NCI-H226 (cell line): ENCODE measurements at regions not wholly inside any gene's neighbourhood (a gene's known extent, or its start where the extent isn't known, plus 50 kb on each side); places are given as distances from the start of the nearest gene placed in this dataset.

Source experiments
- DNase-seq: peaks from one replicate; pipeline ENCODE4 v3.0.0-alpha.2; 2015

DNA sequence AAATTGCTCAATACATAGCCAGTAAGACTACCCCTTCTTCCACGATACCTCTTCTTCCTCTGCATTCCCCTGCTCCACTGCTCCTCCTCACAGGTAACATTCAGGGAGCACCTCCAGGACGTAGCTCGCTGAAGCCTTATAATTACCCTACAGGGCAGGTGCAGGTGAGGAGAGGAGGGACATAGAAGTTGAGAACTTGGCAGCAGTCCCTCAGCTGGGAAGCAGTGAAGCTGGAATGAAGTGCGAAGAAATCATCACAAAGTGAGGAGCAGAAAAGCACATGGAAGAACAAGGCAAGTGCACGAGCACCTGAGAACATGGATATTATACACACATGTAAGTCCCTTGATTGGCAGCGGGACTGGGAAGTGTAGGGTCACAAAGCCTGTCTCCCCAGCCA lies 118.2 kb downstream of the HSD17B3 start:
- no peak for DNase-seq

- DNase-seq, result no peak
Observed at GRCh38 chr9:96178153-96178552, 123.8 kb downstream of the HSD17B3 start.

- DNase-seq, result no peak
Observed at GRCh38 chr9:96177719-96178028, 124.3 kb downstream of the HSD17B3 start.

DNA sequence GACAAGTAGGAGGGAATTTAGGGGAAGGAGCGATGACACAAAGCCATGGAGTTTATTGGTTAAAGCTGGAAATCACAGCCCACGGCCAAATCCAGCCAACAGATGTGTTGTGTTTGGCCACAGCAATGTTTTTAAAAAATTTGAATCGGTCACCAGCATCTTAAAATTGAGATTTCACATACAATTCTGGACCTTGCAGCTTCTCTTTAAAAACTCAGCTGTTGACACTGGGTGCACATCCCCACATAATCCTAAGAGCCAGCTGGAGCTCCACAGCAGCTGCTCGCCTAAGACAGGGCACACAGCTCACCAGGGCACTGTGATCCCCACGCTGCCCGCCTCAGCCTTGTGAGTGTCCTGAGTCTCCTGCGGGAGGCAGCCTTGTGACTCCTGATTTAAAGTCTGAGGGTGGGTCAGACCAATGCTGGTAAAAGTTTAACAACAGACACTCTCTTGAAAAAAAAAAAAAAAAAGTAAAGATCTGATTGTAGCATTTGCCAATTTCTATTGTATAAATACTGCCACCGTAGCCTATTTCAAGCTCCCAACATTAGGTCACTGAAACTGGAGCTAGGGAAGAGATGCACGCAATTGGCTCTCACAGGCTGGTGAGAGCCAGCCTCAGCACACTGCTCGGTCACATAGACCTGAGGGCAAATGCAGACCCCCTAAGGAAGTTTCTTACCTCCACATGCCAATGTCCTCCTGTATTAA lies 124.8 kb downstream of the HSD17B3 start:
- no peak for DNase-seq

DNA sequence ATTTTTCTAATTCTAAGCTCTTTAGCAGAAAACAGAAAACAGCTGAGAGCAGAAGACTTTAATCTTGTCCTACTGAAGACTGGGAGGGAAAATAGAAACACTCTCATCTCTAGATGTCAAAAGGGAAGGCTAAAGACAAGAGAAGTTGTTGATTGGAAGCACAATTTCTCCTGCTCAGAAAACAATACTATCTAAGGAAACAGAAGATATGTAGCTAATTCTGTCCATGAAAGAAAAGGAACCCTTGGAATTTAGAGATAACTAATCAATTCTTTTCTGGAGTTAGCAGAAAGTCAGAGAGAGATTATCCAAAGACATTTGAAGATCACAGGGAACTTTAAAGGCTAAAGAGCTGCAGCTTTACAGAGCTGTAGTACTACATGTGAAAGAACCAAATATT lies 126.2 kb downstream of the HSD17B3 start:
- no peak for DNase-seq

DNA sequence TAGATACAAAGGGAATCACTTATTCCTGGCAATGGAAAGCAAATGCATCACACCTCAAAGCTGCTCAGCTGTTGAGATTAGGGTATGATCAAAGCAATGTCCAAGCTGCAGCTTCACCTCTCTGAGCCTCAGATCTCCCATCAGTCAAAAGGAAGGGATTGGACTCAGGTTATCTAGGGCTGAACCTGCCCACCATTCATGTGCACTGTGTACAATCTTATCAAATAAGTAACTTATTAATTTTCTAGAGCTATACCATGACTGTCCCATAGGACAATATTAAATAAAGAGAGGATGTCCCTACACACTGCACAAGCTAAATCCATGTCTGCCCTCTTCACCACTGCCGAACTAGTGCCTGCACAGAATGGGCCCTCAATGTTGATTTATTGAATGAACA lies 127.0 kb downstream of the HSD17B3 start:
- no peak for DNase-seq

DNA sequence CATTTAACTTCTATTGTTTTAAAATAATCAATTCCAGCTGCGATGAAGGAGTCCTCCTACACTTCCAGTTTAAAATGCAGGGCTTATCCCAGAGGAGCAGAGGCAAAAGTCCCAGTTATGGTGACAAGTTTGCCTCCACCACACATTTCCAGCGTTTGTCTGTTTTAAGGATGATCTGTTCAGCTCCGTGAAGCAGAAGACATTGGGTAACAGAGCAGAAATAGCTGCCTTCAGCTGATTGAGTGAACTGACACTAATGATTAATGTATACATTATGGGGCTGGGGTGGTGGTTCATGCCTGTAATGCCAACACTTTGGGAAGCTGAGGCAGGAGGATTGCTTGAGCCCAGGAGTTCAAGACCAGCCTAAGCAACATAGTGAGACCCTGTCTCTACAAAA lies 127.6 kb downstream of the HSD17B3 start:
- no peak for DNase-seq

DNA sequence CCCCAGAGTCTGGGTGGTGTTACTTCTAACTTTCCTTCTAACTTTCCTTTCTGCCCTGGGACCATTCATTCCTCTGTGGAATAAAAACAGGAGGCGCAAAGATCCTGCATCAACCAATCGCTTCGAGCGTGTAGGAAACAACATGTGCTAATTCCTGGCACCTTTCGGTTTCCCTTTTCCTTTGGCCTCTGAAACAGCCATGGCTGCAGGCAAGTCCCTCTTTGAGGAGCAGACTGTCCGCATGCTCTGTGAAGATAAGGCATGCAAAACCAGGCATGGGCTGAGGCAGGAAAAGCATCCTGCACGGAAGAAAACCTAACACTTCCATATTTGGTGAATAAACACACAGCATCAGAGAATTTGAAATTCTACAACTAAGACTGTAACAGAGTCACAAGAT lies 128.3 kb downstream of the HSD17B3 start:
- no peak for DNase-seq

- DNase-seq, result no peak
Observed at GRCh38 chr9:96172797-96173196, 129.2 kb downstream of the HSD17B3 start.

- no peak for DNase-seq
Observed at GRCh38 chr9:96171728-96172127, 130.2 kb downstream of the HSD17B3 start.

- no peak for DNase-seq
Observed at GRCh38 chr9:96169901-96170300, 132.1 kb downstream of the HSD17B3 start.

- DNase-seq, result no peak
Observed at GRCh38 chr9:96169484-96169883, 132.5 kb downstream of the HSD17B3 start.

DNA sequence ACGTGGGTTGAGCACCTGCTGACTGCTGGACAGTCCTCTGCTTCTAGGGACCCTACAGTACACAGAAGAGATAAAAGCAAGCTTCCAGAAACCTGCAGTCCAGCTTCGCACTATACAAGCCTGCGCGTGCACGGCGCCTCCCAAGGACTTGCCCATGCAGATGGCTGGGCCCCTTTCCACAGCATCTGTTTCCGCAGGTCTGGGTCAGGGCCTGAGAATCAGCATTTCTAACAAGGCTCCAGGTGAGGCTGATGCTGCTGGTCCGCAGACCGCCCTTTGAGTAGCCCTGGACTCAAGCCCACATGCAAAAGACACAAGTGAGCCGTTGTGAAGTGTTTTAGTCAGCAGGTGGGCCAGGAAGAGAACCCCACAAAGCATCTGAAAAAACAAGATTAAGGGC lies 133.1 kb downstream of the HSD17B3 start:
- DNase-seq, result no peak

- DNase-seq, result no peak
Observed at GRCh38 chr9:96167011-96167410, 135.0 kb downstream of the HSD17B3 start.

- no peak for DNase-seq
Observed at GRCh38 chr9:96164268-96164683, 137.7 kb downstream of the HSD17B3 start.

- DNase-seq, result no peak
Observed at GRCh38 chr9:96163712-96164111, 138.3 kb downstream of the HSD17B3 start.

- no peak for DNase-seq
Observed at GRCh38 chr9:96163161-96163560, 138.8 kb downstream of the HSD17B3 start.

DNA sequence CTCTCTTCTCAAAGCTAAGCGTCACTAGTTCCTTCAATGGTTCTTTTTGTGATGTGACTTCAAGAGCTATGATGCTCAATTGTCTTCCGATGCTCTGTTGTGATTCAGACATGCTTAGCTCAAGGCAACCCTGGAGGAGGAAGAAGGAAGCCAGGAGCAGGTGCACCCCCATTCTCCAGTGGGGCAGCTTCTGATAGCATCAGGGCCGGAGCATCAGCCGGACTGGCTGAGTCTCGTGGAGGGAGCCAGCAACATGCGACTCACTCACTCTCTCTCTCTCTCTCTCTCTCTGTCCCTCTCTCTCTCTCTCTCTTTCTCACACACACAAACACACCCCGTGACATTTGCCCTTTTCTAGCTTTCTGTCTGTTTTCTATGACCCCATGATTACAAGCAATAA lies 140.2 kb downstream of the HSD17B3 start:
- no peak for DNase-seq

DNA sequence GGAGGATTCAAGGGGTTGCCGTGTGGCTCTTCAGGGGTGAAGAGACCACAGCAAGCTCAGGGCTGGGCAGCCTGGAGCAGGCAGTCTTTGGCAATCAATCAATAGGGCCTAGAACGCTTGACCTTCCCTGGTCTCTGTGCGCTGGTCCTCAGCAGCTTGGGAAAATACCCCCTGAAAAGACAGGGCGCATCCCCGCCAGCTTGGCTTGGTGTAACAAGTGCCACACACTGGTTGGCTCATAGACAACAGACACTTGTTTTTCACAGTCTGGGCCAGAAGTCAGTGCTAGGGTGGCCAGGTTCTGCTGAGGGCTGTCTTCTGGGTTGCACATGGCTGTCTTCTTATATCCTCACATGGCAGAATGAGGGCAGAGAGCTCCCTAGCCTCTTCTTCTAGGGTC lies 141.1 kb downstream of the HSD17B3 start:
- no peak for DNase-seq

DNA sequence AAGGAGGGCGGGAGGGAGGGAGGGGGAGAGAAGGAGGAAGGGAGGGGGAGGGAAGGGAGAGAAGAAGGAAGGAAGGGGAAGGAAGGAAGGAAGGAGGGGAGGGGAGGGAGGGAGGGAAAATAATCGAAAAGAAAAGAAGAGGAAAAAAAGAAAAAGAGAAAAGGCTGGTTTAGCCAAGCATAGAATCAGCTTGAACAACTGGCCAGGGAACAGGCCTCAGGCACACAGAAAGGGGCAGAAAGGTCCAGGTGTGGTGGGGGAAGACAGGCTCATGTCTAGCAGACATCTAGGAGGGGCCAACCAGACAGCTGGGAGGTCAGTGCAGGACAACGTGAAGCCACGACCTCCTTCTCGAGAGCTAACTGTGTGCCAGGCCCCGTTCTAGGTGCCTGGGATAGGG lies 141.8 kb downstream of the HSD17B3 start:
- DNase-seq, result no peak

- DNase-seq, result no peak
Observed at GRCh38 chr9:96159596-96159995, 142.4 kb downstream of the HSD17B3 start.

GRCh38 chr9:96158909-96159575 lies 142.9 kb downstream of the HSD17B3 start:
- DNase-seq, result no peak

DNA sequence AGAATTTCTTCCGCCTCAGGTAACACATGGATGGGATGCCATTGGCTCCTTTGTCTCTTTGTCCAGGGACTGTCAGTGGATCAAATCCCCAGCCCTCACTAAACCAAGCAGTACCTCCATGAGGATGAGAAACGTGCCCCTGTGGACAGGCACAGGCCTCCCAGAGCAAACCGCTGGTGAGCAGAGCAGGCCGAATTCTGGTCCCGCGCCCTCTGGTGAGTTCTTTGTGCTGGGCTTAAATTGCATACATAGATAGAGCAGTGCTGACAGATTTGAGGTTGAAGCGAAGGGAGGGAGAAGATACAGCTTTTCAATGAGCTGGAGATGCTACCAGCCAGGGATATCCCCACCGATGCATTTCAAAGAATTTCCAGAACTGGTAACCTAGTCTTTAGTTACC lies 143.8 kb downstream of the HSD17B3 start:
- DNase-seq, result no peak

DNA sequence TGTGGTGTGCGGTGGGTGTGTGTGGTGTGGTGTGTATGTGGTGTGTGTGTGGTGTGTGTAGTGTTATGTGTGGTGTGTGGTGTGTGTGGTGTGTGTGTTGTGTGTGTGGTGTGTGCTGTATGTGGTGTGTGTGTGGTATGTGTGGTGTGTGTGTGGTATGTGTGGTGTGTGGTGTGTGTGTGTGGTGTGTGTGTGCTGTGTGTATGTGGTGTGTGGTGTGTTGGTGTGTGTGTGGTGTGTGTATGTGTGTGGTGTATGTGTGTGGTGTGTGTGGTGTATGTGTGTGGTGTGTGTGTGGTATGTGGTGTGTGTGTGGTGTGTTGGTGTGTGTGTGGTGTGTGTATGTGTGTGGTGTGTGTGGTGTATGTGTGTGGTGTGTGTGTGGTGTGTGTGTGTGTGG lies 144.3 kb downstream of the HSD17B3 start:
- no peak for DNase-seq
